Activated naive CD8-positive, alpha-beta T cell treated with anti-CD3 and anti-CD28 coated beads for 36 hours (primary cell): ENCODE measurements at regions not wholly inside any gene's neighbourhood (a gene's known extent, or its start where the extent isn't known, plus 50 kb on each side); places are given as distances from the start of the nearest gene placed in this dataset.

Experiments
- DNase-seq: peaks from one replicate; pipeline ENCODE4 v3.0.0; 2021
- H3K27ac Mint-ChIP-seq: one replicate; pipeline ENCODE4 v1.8.0; 2022; ENCODE audit warnings: mild to moderate bottlenecking, moderate library complexity, mixed read lengths
- H3K27me3 Mint-ChIP-seq: one replicate; pipeline ENCODE4 v1.8.0; 2022; ENCODE audit warnings: mild to moderate bottlenecking, mixed read lengths
- H3K36me3 Mint-ChIP-seq: one replicate; pipeline ENCODE4 v1.8.0; 2021; ENCODE audit warnings: mild to moderate bottlenecking, mixed read lengths
- H3K4me1 Mint-ChIP-seq: one replicate; pipeline ENCODE4 v1.8.0; 2021; ENCODE audit warnings: mixed read lengths
- H3K4me3 Mint-ChIP-seq: one replicate; pipeline ENCODE4 v1.8.0; 2022; ENCODE audit warnings: mild to moderate bottlenecking, moderate library complexity, mixed read lengths
- H3K9me3 Mint-ChIP-seq: one replicate; pipeline ENCODE4 v1.8.0; 2022; ENCODE audit warnings: mixed read lengths

- no peak overlapping the region for H3K27ac Mint-ChIP-seq
- H3K9me3 Mint-ChIP-seq: peaks cover 3% of the 10 kb centered on the region
- no peaks in the 10 kb centered on the region for H3K4me1 Mint-ChIP-seq
- no peak overlapping the region for H3K4me3 Mint-ChIP-seq
- H3K27me3 Mint-ChIP-seq: no peaks in the 10 kb centered on the region
- DNase-seq: no peak
- H3K36me3 Mint-ChIP-seq: no peaks in the 10 kb centered on the region
Observed at GRCh38 chr10:71052076-71052660, 160.2 kb upstream of the UNC5B start.

- DNase-seq: no peak
- no peaks in the 10 kb centered on the region for H3K27me3 Mint-ChIP-seq
- H3K4me1 Mint-ChIP-seq: no peaks in the 10 kb centered on the region
- no peaks in the 10 kb centered on the region for H3K36me3 Mint-ChIP-seq
- H3K27ac Mint-ChIP-seq: no peak overlapping the region
- H3K4me3 Mint-ChIP-seq: no peak overlapping the region
- H3K9me3 Mint-ChIP-seq: peaks cover 3% of the 10 kb centered on the region
Observed at GRCh38 chr10:71052708-71053107, 159.7 kb upstream of the UNC5B start.

GRCh38 chr10:71053169-71053895 lies 159.0 kb upstream of the UNC5B start:
- Mint-ChIP-seq H3K9me3 (peaks cover 3% of the 10 kb centered on the region), H3K4me1 (no peaks in the 10 kb centered on the region), H3K4me3 (no peak overlapping the region), H3K27me3 (no peaks in the 10 kb centered on the region), H3K27ac (no peak overlapping the region), H3K36me3 (no peaks in the 10 kb centered on the region)
- DNase-seq: no peak

GRCh38 chr10:71058308-71058707 lies 154.1 kb upstream of the UNC5B start:
- DNase-seq: no peak
- Mint-ChIP-seq H3K27ac (no peak overlapping the region), H3K27me3 (no peaks in the 10 kb centered on the region), H3K4me1 (no peaks in the 10 kb centered on the region), H3K4me3 (no peak overlapping the region), H3K9me3 (peaks cover 3% of the 10 kb centered on the region), H3K36me3 (no peaks in the 10 kb centered on the region)

- H3K4me1 Mint-ChIP-seq: no peaks in the 10 kb centered on the region
- H3K4me3 Mint-ChIP-seq: no peak overlapping the region
- no peaks in the 10 kb centered on the region for H3K36me3 Mint-ChIP-seq
Observed at GRCh38 chr10:71059054-71059818, 153.1 kb upstream of the UNC5B start.

GRCh38 chr10:71059943-71060342 lies 152.4 kb upstream of the UNC5B start:
- no peaks in the 10 kb centered on the region for H3K4me1 Mint-ChIP-seq

More at GRCh38 chr10:71059054-71059818, 153.1 kb upstream of the UNC5B start:
- no peak for DNase-seq
- Mint-ChIP-seq H3K9me3 (peaks cover 3% of the 10 kb centered on the region), H3K27ac (no peak overlapping the region), H3K27me3 (no peaks in the 10 kb centered on the region)

GRCh38 chr10:71060476-71061426 lies 151.6 kb upstream of the UNC5B start:
- Mint-ChIP-seq H3K4me3 (no peak overlapping the region), H3K27ac (no peak overlapping the region), H3K27me3 (no peaks in the 10 kb centered on the region), H3K9me3 (no peaks in the 10 kb centered on the region), H3K4me1 (no peaks in the 10 kb centered on the region), H3K36me3 (no peaks in the 10 kb centered on the region)
- no peak for DNase-seq

More at GRCh38 chr10:71059943-71060342, 152.4 kb upstream of the UNC5B start:
- no peak overlapping the region for H3K27ac Mint-ChIP-seq
- H3K4me3 Mint-ChIP-seq: no peak overlapping the region
- H3K27me3 Mint-ChIP-seq: no peaks in the 10 kb centered on the region
- H3K36me3 Mint-ChIP-seq: no peaks in the 10 kb centered on the region
- DNase-seq: no peak
- H3K9me3 Mint-ChIP-seq: no peaks in the 10 kb centered on the region

GRCh38 chr10:71061472-71061871 lies 150.9 kb upstream of the UNC5B start:
- no peak for DNase-seq
- Mint-ChIP-seq H3K4me3 (no peak overlapping the region), H3K4me1 (no peaks in the 10 kb centered on the region), H3K27me3 (no peaks in the 10 kb centered on the region), H3K36me3 (no peaks in the 10 kb centered on the region), H3K27ac (no peak overlapping the region), H3K9me3 (no peaks in the 10 kb centered on the region)

- H3K27ac Mint-ChIP-seq: no peak overlapping the region
- no peaks in the 10 kb centered on the region for H3K36me3 Mint-ChIP-seq
- H3K9me3 Mint-ChIP-seq: no peaks in the 10 kb centered on the region
- H3K4me3 Mint-ChIP-seq: no peak overlapping the region
- no peaks in the 10 kb centered on the region for H3K4me1 Mint-ChIP-seq
- no peaks in the 10 kb centered on the region for H3K27me3 Mint-ChIP-seq
- DNase-seq: no peak
Observed at GRCh38 chr10:71062156-71062555, 150.2 kb upstream of the UNC5B start.

GRCh38 chr10:71063401-71063800 lies 149.0 kb upstream of the UNC5B start:
- Mint-ChIP-seq H3K27me3 (no peaks in the 10 kb centered on the region), H3K36me3 (no peaks in the 10 kb centered on the region), H3K4me3 (no peak overlapping the region), H3K9me3 (no peaks in the 10 kb centered on the region), H3K27ac (no peak overlapping the region), H3K4me1 (no peaks in the 10 kb centered on the region)
- no peak for DNase-seq

- no peak for DNase-seq
- no peaks in the 10 kb centered on the region for H3K4me1 Mint-ChIP-seq
- H3K36me3 Mint-ChIP-seq: no peaks in the 10 kb centered on the region
- no peak overlapping the region for H3K27ac Mint-ChIP-seq
- no peaks in the 10 kb centered on the region for H3K27me3 Mint-ChIP-seq
- no peaks in the 10 kb centered on the region for H3K9me3 Mint-ChIP-seq
- H3K4me3 Mint-ChIP-seq: no peak overlapping the region
Observed at GRCh38 chr10:71064413-71065118, 147.8 kb upstream of the UNC5B start.

- Mint-ChIP-seq H3K27me3 (no peaks in the 10 kb centered on the region), H3K27ac (no peak overlapping the region), H3K4me1 (no peaks in the 10 kb centered on the region), H3K4me3 (no peak overlapping the region), H3K36me3 (no peaks in the 10 kb centered on the region), H3K9me3 (no peaks in the 10 kb centered on the region)
- no peak for DNase-seq
Observed at GRCh38 chr10:71065659-71066058, 146.7 kb upstream of the UNC5B start.

GRCh38 chr10:71066600-71066999 lies 145.8 kb upstream of the UNC5B start:
- no peaks in the 10 kb centered on the region for H3K9me3 Mint-ChIP-seq

GRCh38 chr10:71067098-71067740 lies 145.2 kb upstream of the UNC5B start:
- H3K4me1 Mint-ChIP-seq: no peaks in the 10 kb centered on the region
- H3K36me3 Mint-ChIP-seq: no peaks in the 10 kb centered on the region
- no peaks in the 10 kb centered on the region for H3K27me3 Mint-ChIP-seq
- no peak for DNase-seq
- no peak overlapping the region for H3K4me3 Mint-ChIP-seq
- H3K9me3 Mint-ChIP-seq: no peaks in the 10 kb centered on the region
- H3K27ac Mint-ChIP-seq: no peak overlapping the region

More at GRCh38 chr10:71066600-71066999, 145.8 kb upstream of the UNC5B start:
- H3K36me3 Mint-ChIP-seq: no peaks in the 10 kb centered on the region
- no peak overlapping the region for H3K4me3 Mint-ChIP-seq
- DNase-seq: no peak
- H3K27me3 Mint-ChIP-seq: no peaks in the 10 kb centered on the region
- H3K4me1 Mint-ChIP-seq: no peaks in the 10 kb centered on the region
- no peak overlapping the region for H3K27ac Mint-ChIP-seq
